ENCODE measurements at regions not wholly inside any gene's neighbourhood (a gene's known extent, or its start where the extent isn't known, plus 50 kb on each side); places are given as distances from the start of the nearest gene placed in this dataset.

DNA sequence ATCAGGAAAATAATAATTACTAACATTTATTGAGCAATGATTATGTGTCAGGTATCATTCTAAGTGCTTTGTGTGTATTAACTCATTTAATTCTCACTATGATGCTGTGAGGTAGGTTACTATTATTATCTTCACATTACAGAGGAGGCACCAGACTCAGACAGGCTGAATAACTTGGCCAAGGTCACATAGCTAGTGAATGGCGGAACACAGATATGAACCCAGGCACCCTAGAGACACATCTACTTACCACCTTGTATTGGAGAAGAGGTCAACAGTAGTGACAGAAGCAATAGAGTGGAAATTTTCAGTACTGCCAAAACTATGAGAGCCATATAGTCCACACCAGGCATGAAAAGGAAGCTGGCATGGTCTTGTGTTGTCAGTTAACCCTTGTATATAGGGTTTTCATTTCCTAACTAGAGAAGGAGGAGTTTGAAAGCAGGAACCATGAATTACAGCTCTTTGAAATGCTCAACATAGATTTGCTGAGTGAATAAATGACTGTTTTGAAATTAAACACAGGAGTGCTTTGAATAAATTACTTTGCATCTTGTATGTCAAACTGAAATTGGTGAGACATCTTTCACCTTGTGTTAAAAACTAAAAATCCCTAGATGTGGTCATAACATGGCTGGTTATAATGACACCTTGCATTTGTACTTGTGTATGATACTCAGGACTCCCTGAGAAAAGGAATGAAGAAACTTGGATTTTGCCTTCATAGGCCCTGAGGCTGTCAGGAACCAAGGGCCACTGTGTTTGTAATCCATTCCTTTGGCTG, 71.8 kb downstream of the RTL9 start:
- Histone ChIP-seq H4K20me1 (no peaks in the 10 kb centered on the region), H3K27ac (no peak overlapping the region), H3K9ac (no peak overlapping the region), H3K4me2 (no peak overlapping the region), H3K4me1 (no peaks in the 10 kb centered on the region), H3K9me3 (no peaks in the 10 kb centered on the region), H3K4me3 (no peak overlapping the region), H3K27me3 (peaks cover 95% of the 10 kb centered on the region), H3K36me3 (no peaks in the 10 kb centered on the region)
- TF ChIP-seq Cebpa-rat (IDR thresholded peaks at IDR 0.05): no peak

DNA sequence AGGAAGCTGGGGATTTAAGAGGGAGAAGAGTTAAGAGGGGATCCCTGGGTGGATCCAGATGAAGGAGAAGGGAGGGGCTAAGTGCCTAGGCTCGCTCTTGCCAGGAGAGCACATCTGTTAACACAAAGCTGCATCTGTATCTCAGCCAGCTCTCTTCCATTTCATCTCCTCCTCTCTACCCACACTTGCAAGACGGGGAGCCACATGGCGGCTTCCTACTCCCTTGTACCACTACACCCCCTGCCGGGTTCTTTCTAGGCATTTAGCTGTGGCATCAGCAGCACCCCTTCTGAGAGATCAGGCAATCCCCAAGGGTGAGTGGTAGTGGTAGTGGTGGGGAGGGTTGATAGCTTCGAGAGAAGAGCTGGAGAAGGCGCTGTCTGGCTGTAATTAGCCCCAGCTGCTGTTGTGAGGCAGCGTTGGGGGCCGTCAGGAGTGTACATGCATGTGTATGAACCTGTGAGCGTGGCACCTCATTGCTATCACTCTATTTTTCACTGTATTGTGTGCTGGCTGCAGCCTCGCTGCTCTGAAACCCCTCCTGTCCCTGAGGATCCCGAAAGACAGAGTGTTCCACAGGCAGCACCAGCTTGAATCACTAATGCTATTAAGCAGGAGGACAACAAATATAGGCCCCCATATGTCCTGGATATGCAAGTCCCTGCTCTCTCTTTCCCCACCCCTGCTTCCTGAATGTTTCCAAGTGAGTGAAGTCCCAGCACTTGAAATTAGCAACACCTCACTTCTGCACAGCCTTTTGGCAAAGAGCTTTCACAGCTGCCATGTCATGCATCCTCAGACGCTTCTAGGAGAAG, 73.7 kb downstream of the RTL9 start:
- no peak overlapping the region for H3K9ac ChIP-seq
- no peak overlapping the region for H3K27ac ChIP-seq
- no peak overlapping the region for H3K4me2 ChIP-seq
- H3K4me1 ChIP-seq: no peaks in the 10 kb centered on the region
- H3K4me3 ChIP-seq: no peak overlapping the region
- H3K36me3 ChIP-seq: no peaks in the 10 kb centered on the region
- peaks cover 6% of the 10 kb centered on the region; the same call in 1 of the 2 replicates for H4K20me1 ChIP-seq
- TF ChIP-seq Cebpa-rat (IDR thresholded peaks at IDR 0.05): no peak
- peaks cover 95% of the 10 kb centered on the region for H3K27me3 ChIP-seq
- H3K9me3 ChIP-seq: no peaks in the 10 kb centered on the region

DNA sequence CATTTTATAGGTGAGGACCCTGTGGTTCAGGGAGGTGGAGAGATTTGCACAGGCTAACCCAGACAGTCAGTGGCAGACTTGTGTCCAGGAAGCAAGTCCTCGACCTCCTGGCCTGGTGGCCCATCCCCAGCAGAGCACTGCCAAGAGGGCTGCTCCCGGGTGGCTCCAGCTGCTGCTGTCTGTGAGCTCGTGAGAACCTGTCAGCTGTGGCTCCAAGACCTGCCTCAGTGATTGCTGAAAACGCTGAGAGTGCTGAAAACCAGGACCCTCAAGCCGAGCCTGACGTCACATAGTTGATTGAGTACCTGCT, 74.2 kb downstream of the RTL9 start:
- Histone ChIP-seq H3K4me1 (no peaks in the 10 kb centered on the region), H3K9me3 (no peaks in the 10 kb centered on the region), H3K4me3 (no peak overlapping the region), H3K9ac (no peak overlapping the region), H3K4me2 (no peak overlapping the region), H4K20me1 (peaks cover 6% of the 10 kb centered on the region; the same call in 1 of the 2 replicates), H3K27ac (no peak overlapping the region), H3K27me3 (peaks cover 95% of the 10 kb centered on the region), H3K36me3 (no peaks in the 10 kb centered on the region)
- no peak for TF ChIP-seq Cebpa-rat (IDR thresholded peaks at IDR 0.05)

DNA sequence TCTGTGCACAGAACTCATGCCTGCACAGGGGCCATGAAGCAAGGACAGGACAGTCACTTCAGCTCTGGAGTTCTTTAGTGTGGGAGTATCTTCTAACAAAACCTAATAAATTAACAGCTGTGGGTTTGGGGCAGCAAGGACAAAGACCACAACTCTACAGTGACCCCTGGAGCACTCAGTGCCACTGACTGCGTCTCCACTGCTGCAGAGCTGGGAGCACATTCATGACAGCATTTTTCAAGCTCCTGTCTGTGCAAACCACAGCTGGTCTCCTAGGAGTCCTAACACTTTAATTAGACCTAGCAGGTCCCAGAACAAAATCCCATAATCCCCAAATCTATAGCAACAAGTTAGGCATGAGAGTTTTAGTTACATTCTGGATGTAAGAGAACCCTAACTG, 76.5 kb downstream of the RTL9 start:
- Histone ChIP-seq H3K9me3 (no peaks in the 10 kb centered on the region), H3K27me3 (peaks cover 97% of the 10 kb centered on the region), H3K4me1 (no peaks in the 10 kb centered on the region), H3K27ac (no peak overlapping the region), H4K20me1 (peaks cover 14% of the 10 kb centered on the region; the same call in 1 of the 2 replicates), H3K4me2 (no peak overlapping the region), H3K36me3 (no peaks in the 10 kb centered on the region), H3K4me3 (no peak overlapping the region), H3K9ac (no peak overlapping the region)
- TF ChIP-seq Cebpa-rat (IDR thresholded peaks at IDR 0.05): no peak

DNA sequence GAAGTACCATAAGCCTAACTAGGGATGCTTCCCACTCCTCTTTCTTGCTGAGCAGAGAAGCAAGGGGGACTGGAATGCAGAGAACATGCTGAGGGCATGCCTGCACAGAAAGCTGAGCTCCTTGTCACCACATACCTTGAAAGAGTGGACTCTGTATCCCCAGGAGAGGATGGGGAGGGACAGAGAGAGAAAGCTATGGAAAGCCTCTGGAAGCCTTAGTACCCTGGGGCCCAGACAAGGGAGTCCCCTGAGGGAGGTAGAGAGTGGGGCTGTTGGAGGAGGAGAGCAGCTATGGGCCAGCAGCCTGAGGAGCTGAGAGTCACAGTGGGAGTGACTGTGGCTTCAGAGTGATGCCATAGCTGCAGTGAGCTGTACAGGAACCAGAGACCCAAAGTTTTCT, 77.9 kb downstream of the RTL9 start:
- Histone ChIP-seq H4K20me1 (peaks cover 14% of the 10 kb centered on the region; the same call in 1 of the 2 replicates), H3K4me2 (no peak overlapping the region), H3K36me3 (no peaks in the 10 kb centered on the region), H3K4me1 (no peaks in the 10 kb centered on the region), H3K9ac (no peak overlapping the region), H3K27me3 (peaks cover 98% of the 10 kb centered on the region), H3K9me3 (no peaks in the 10 kb centered on the region), H3K4me3 (no peak overlapping the region), H3K27ac (no peak overlapping the region)
- TF ChIP-seq Cebpa-rat (IDR thresholded peaks at IDR 0.05): no peak

DNA sequence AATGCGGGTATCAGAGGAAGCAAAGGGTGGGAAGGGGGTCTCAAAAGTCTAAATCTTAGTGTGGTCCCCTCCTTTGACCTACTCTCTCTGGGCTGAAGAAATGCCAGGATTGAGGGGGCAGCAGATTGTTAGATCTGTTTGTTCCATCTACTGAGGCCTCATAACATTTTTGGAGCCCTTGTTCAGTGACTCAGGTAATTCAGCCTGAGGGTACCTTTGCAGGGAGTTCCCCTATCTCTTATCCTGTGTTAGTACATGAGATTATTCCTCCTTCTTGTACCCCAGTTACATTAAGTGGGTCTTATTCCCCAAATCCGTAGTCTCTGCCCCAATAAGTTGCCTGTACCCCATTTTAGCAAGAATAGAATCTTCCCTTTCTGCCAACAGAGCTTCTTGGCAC, 79.0 kb downstream of the RTL9 start:
- Histone ChIP-seq H3K4me2 (no peak overlapping the region), H3K36me3 (no peaks in the 10 kb centered on the region), H3K9me3 (no peaks in the 10 kb centered on the region), H4K20me1 (peaks cover 14% of the 10 kb centered on the region; the same call in 1 of the 2 replicates), H3K27ac (no peak overlapping the region), H3K27me3 (peaks cover 98% of the 10 kb centered on the region), H3K4me3 (no peak overlapping the region), H3K9ac (no peak overlapping the region), H3K4me1 (no peaks in the 10 kb centered on the region)
- TF ChIP-seq Cebpa-rat (IDR thresholded peaks at IDR 0.05): no peak

DNA sequence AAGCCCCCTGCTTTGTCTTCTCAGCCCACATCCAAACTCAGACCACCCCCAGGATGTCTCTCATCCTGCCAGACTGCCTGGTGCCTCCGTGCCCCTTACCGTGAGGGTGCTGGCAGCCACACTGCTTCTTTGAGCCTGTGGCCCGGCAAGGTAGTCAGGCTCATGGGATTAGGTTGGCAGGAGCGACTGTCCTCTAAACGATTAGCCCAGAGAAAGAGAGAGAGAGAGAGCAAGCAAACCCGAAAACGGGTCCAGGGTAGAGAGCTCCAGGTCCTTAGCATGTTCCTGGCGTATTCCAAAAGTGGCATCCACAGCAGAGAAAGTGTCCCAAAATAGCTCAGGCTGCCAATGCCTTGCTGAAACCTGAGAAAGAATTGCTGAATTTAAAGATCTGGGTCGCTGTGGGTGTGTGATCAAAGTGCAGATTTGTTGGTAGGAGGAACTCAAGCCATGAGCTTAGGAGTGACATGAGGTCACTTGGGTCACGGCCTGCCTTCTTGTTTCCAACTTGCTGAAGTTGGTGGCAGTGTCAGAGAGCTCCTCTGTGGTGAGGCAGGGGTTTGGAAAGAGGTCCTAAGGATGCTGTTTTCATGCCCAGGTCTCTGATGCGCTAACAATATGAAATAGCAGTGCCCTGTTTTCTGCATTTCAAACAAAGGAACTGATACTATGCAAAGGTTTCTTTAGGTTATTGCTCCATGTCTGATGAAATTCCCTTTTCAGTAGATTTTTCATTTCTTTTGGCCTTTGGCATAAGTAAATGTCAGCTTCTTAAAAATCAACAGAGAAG, 81.6 kb downstream of the RTL9 start:
- Histone ChIP-seq H3K9ac (no peak overlapping the region), H3K9me3 (no peaks in the 10 kb centered on the region), H3K36me3 (no peaks in the 10 kb centered on the region), H3K4me2 (no peak overlapping the region), H3K4me1 (0 out of 2 replicates have a peak, but pooled peaks cover 1% of the 10 kb centered on the region), H3K27me3 (peaks cover 99% of the 10 kb centered on the region), H3K4me3 (no peak overlapping the region), H3K27ac (no peak overlapping the region), H4K20me1 (peaks cover 14% of the 10 kb centered on the region; the same call in 1 of the 2 replicates)
- TF ChIP-seq Cebpa-rat (IDR thresholded peaks at IDR 0.05): no peak

DNA sequence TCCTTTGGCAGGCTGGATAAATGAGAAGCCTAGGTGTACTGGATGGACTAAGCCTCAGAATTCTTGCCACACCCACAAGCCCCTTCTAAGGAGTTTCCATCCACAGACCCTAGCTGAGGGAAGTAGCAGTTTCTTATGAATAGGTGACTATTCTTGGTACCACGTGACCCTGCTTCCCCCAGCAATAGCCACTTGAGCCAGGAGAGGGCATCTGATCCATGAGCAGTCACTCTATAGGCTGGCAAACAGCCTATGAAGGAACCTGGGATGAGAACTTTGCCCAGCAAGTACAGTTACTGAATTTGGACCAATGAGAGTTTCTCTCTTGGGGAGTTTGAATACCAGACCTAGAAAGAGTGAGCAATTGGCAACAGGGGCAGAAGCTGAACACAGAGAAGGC, 84.0 kb downstream of the RTL9 start:
- H3K27me3 ChIP-seq: peaks cover 100% of the 10 kb centered on the region
- H3K4me2 ChIP-seq: no peak overlapping the region
- no peaks in the 10 kb centered on the region for H3K36me3 ChIP-seq

DNA sequence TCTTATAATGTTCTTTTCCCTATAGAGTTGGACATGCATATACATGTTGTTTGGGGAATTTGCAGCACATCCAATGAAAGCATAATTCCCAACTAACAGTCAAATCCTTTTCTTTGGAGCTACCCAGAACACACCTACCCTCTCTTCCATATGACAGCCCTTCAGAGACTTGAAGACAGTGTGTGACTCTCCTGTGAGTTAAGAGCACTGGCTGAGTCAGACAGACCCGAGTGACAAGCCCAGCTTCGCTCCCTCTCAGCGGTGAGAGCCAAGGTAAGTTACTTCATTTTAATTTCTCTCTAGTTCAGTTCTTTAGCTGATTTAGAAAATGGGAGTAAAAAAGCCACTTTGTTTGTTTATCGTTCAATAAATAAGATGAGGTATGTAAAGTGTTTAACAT, 86.3 kb downstream of the RTL9 start:
- Histone ChIP-seq H3K4me1 (peaks cover 7% of the 10 kb centered on the region; the same call in 1 of the 2 replicates), H3K4me2 (no peak overlapping the region), H3K4me3 (no peak overlapping the region), H4K20me1 (peaks cover 7% of the 10 kb centered on the region; the same call in 1 of the 2 replicates), H3K9me3 (no peaks in the 10 kb centered on the region), H3K9ac (no peak overlapping the region), H3K27ac (no peak overlapping the region), H3K36me3 (no peaks in the 10 kb centered on the region), H3K27me3 (peaks cover 99% of the 10 kb centered on the region)
- no peak for TF ChIP-seq Cebpa-rat (IDR thresholded peaks at IDR 0.05)

More for the DNA sequence above, 84.0 kb downstream of the RTL9 start:
- Histone ChIP-seq H3K4me1 (peaks cover 7% of the 10 kb centered on the region; the same call in 1 of the 2 replicates), H3K27ac (no peak overlapping the region), H3K9me3 (no peaks in the 10 kb centered on the region), H3K4me3 (no peak overlapping the region), H3K9ac (no peak overlapping the region), H4K20me1 (peaks cover 11% of the 10 kb centered on the region; the same call in 1 of the 2 replicates)
- no peak for TF ChIP-seq Cebpa-rat (IDR thresholded peaks at IDR 0.05)

Measured in BLaER1 (cell line).